SJSA1 (cell line): ENCODE measurements at regions not wholly inside any gene's neighbourhood (a gene's known extent, or its start where the extent isn't known, plus 50 kb on each side); places are given as distances from the start of the nearest gene placed in this dataset.

ENCODE experiments used
- DNase-seq, 2 experiments: peaks; one replicate each; pipeline ENCODE4 v3.0.0-alpha.2; 2015 to 2020; ENCODE audit warnings: low spot score in 2 of 2, low read depth in 1 of 2
- H3K27ac ChIP-seq: fragments of 250-450 bp; sonication (Bioruptor Pico); 2 replicates; pipeline ENCODE4 v1.5.1; 2020; ENCODE audit warnings: mild to moderate bottlenecking, moderate library complexity
- H3K27me3 ChIP-seq: fragments of 250-450 bp; sonication (Bioruptor Pico); replicated peaks from 2 replicates; pipeline ENCODE4 v1.5.1; 2020; ENCODE audit warnings: mild to moderate bottlenecking, moderate library complexity
- H3K36me3 ChIP-seq: fragments of 250-450 bp; sonication (Bioruptor Pico); 2 replicates; pipeline ENCODE4 v1.5.1; 2020; ENCODE audit warnings: mild to moderate bottlenecking
- H3K4me1 ChIP-seq: fragments of 250-450 bp; sonication (Bioruptor Pico); replicated peaks from 2 replicates; pipeline ENCODE4 v1.6.1; 2021; ENCODE audit warnings: mild to moderate bottlenecking
- H3K4me3 ChIP-seq: fragments of 250-450 bp; sonication (Bioruptor Pico); 2 replicates; pipeline ENCODE4 v1.5.1; 2020; ENCODE audit warnings: mild to moderate bottlenecking
- H3K9me3 ChIP-seq: fragments of 250-450 bp; sonication (Bioruptor Pico); replicated peaks from 2 replicates; pipeline ENCODE4 v1.5.1; 2020; ENCODE audit warnings: mild to moderate bottlenecking

DNA sequence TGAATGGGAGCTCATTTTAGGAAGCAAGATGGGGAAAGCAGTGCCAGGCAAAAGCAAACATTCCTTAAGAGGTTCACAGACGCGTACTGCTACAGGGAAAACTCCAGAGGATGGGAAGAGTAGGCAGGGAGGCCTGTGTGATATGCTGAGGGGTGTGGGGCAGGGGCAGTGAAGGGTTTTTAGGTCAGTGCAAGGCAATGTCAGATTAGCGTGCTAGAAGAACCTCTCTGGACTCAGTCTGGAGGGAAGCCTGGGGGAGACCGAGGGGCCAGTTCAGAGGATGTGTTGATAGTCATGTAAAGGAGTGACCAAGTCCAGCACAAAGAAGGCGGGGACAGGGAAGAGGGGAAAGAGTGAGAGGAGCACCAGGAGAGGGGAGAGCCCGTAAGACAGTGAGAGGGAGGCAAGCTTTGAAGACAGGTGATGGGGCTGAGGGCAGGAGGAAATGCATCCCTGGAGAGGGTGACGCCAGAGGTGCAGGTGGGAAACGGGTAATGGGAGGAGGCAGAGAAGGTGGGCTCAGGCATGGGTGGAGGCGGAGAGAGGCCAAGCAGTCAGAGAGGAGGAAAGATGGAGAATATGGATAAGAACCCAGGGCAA is 134.5 kb downstream of the MTX3 start:
- no peaks in the 10 kb centered on the region for H3K4me1 ChIP-seq
- no peak overlapping the region for H3K27ac ChIP-seq
- no peak for DNase-seq
- no peak overlapping the region for H3K4me3 ChIP-seq
- 0 out of 2 replicates have a peak, but pooled peaks cover 2% of the 10 kb centered on the region for H3K27me3 ChIP-seq
- no peaks in the 10 kb centered on the region for H3K36me3 ChIP-seq
- no peaks in the 10 kb centered on the region for H3K9me3 ChIP-seq

DNA sequence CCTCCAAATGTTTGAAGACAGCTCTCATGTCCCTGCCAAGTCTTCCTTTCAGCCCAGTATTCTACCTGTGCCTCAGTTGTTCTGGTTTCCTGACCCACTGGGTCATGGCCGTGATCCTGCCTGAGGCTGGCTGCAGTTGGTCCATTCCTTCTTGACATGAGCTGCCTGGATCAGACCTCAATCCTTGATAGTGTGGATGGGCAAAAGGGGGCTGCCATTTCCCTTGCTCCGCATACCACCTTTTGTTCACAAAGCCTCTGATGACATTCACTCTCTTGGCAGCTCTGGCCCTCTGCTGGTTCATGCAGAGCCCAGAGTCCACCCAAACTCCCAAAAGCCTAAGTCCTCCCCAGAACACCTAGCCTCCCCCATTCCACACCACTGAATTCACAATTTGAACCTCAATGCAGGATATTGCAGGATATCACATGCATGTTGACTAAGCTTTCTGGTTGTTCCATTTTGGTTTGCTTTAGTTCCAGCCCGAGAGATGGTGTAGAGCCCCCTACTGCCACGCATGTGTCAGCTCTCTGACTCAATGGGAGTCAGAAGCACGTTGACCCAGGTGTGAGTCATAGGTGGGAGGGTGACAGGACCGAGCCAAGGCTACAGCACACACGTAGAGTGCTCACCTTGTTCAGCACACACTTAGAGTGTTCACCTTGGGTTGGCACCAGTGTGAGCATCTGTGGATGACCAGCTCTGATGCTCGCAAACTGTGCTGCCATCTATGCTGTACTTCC is 137.2 kb downstream of the MTX3 start:
- DNase-seq = peak in 1 of 2 experiments; percentile 39
- H3K27ac ChIP-seq = no peak overlapping the region
- H3K4me3 ChIP-seq = no peak overlapping the region
- no peaks in the 10 kb centered on the region for H3K4me1 ChIP-seq
- no peaks in the 10 kb centered on the region for H3K9me3 ChIP-seq
- no peaks in the 10 kb centered on the region for H3K36me3 ChIP-seq
- H3K27me3 ChIP-seq = 0 out of 2 replicates have a peak, but pooled peaks cover 2% of the 10 kb centered on the region

DNA sequence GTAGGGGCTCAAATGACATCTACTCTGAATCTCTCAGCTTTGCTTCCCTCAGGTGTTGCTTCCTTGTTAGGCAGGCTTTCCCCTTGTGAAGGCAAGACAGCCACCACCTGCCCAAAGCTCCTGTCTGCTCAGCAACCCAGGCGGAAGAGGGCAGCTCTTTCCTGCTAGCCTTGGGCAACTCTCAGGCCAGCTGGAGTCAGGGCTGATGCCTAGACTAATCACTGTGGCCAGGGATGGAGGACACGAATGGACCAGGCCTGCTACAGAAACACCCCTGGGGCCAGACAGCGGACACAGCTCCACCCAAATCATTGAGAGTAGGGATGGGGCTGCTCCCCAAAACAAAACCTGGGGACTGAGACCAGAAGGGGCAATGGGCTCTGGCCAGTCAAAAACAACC is 138.0 kb downstream of the MTX3 start:
- DNase-seq = peak in 1 of 2 experiments; percentile 28
- no peak overlapping the region for H3K4me3 ChIP-seq
- H3K27ac ChIP-seq = no peak overlapping the region
- H3K27me3 ChIP-seq = no peaks in the 10 kb centered on the region
- no peaks in the 10 kb centered on the region for H3K9me3 ChIP-seq
- H3K36me3 ChIP-seq = no peaks in the 10 kb centered on the region
- no peaks in the 10 kb centered on the region for H3K4me1 ChIP-seq

DNA sequence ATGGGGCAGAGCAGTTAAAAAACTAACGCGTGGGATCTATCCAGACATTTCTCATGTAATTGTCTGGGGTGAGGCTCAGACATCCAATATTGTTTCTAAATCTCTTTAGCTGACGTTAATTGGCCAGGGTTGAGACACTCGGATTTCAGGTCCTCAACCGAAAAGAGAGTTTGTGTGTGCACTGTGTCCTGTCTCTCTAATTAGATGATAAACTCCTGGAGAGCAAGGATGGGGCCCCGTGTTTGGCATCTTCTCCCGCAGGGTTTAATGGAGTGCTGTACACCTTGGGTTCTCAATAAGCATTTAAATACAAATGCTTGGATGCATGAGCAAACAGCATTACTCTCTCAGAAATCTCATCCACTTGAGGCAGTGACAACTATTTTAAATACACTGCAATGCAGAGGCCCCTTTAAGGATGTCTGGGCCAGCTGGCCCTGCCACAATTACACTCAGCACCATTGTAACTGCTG is 139.6 kb downstream of the MTX3 start:
- Histone ChIP-seq H3K36me3 (no peaks in the 10 kb centered on the region), H3K4me3 (no peak overlapping the region), H3K27me3 (no peaks in the 10 kb centered on the region), H3K4me1 (peaks cover under 1% of the 10 kb centered on the region; the same call in 1 of the 2 replicates), H3K27ac (no peak overlapping the region), H3K9me3 (no peaks in the 10 kb centered on the region)
- peak in 1 of 2 experiments; percentile 13 for DNase-seq

DNA sequence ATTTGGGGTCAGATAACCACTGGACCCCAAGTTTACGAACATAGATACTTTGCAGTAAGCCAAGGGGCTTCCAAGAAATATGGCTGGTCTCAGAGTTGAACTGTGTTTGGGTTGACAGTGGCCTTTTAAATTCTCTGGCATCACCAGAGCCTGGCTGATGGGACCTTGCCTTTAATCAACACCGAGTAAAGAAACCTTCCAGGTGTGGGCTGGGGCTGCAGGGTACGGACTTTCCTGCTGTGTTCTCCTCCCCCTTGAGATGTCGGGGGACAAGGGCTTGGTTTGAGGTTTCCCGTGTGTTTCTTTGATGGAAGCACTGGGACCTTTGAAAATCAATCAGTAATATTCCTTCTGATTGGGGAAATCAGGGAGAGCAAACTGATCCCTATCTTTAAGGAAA is 140.1 kb downstream of the MTX3 start:
- Histone ChIP-seq H3K9me3 (no peaks in the 10 kb centered on the region), H3K27me3 (no peaks in the 10 kb centered on the region), H3K4me1 (peaks cover 5% of the 10 kb centered on the region), H3K27ac (no peak overlapping the region), H3K36me3 (no peaks in the 10 kb centered on the region), H3K4me3 (no peak overlapping the region)
- DNase-seq = no peak

DNA sequence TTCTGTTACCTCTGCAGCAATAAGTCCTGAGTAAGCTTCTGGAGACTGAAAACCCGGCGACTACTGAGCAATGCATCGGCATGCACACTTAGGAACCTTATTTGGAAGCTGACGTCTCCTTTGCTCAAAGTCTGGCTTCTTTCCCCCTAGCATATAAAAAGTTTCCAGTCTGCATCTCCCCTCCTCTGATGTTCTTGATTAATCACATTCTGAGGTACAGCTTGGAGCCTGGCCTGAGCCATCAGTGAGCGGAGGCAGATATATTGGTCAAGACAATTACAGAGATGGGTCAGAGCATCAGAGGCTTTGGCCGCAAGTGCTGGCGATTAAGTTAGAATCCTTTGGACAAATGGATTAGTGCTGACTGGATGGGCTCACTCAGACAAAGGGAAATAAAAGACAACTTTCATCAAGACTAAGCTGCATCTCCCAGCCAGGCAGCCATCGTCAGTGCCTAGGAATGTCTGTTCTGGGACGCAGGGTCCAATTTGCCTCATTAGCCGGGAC is 140.7 kb downstream of the MTX3 start:
- Histone ChIP-seq H3K4me1 (peaks cover 11% of the 10 kb centered on the region), H3K4me3 (no peak overlapping the region), H3K9me3 (no peaks in the 10 kb centered on the region; the same call in 1 of the 2 replicates), H3K27ac (no peak overlapping the region), H3K27me3 (no peaks in the 10 kb centered on the region), H3K36me3 (no peaks in the 10 kb centered on the region)
- DNase-seq = peak in 1 of 2 experiments; percentile 18

DNA sequence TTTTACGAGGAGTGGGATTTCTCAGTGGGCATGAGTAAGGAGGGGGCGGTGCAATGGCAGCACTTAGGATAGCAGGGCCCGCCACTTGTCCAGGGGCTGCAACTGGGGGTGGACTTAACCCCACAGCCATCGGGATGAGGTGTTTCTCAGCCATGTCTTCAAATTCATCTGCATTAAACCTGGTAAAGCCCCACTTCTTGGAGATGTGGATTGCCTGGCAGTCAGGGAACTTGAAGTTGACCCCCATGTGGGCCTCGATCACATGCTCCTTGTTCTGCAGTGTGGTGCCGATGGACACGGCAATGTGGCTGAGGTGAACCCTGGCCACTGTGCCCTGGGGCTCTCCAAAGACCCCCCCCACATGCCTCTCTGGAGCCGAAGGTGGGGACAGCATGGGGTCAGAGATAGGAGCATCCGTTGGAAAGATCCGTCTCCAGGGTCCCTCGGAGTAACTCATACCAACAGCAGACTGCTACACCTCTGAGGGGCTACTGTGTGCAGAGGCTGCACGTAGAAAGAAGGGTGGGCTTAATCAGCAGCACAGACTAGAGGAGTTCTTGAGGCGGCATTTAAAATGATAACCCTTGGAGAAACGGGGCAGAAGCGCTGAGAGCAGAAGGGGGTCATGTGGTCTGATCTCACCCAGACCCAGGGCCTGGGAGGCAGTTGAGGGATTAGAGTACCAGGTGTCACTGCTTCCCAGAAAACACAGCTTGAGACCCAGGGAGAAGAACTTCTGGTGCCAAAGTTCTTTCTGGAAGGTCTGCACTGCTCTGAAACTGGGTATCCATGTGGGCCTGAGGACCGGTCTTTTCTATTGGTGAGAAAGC is 141.4 kb downstream of the MTX3 start:
- Histone ChIP-seq H3K36me3 (no peaks in the 10 kb centered on the region), H3K27me3 (no peaks in the 10 kb centered on the region), H3K27ac (no peak overlapping the region), H3K4me3 (no peak overlapping the region), H3K9me3 (no peaks in the 10 kb centered on the region; the same call in 1 of the 2 replicates), H3K4me1 (peaks cover 13% of the 10 kb centered on the region)
- DNase-seq = peak in 1 of 2 experiments; percentile 30
